ENCODE measurements at regions not wholly inside any gene's neighbourhood (a gene's known extent, or its start where the extent isn't known, plus 50 kb on each side); places are given as distances from the start of the nearest gene placed in this dataset.
A peak's percentile ranks its signal among the peaks of the same experiment; 100 is the strongest.

- TF ChIP-seq CTCF (IDR thresholded peaks at IDR 0.05; ENCODE audit: insufficient read depth, low read depth, low read length) = no peak
- no peak for DNase-seq (ENCODE audit: low read depth)
- H3K4me3 ChIP-seq (ENCODE audit: low read depth, low read length) = no peak overlapping the region
Observed at GRCh38 chr12:68453278-68453677, 121.1 kb upstream of the MDM1 start.

GRCh38 chr12:68453876-68454275 lies 121.7 kb upstream of the MDM1 start:
- TF ChIP-seq CTCF (IDR thresholded peaks at IDR 0.05; ENCODE audit: insufficient read depth, low read depth, low read length) = no peak
- peak; percentile 32 for DNase-seq (ENCODE audit: low read depth)
- H3K4me3 ChIP-seq (ENCODE audit: low read depth, low read length) = no peak overlapping the region

- DNase-seq (ENCODE audit: low read depth) = no peak
- no peak for TF ChIP-seq CTCF (IDR thresholded peaks at IDR 0.05; ENCODE audit: insufficient read depth, low read depth, low read length)
- no peak overlapping the region for H3K4me3 ChIP-seq (ENCODE audit: low read depth, low read length)
Observed at GRCh38 chr12:68454892-68455291, 122.7 kb upstream of the MDM1 start.

- no peak overlapping the region for H3K4me3 ChIP-seq (ENCODE audit: low read depth, low read length)
- no peak for TF ChIP-seq CTCF (IDR thresholded peaks at IDR 0.05; ENCODE audit: insufficient read depth, low read depth, low read length)
Observed at GRCh38 chr12:68455691-68456345, 123.7 kb upstream of the MDM1 start.

GRCh38 chr12:68458866-68459265 lies 126.7 kb upstream of the MDM1 start:
- no peak for DNase-seq (ENCODE audit: low read depth)
- H3K4me3 ChIP-seq (ENCODE audit: low read depth, low read length) = no peak overlapping the region
- no peak for TF ChIP-seq CTCF (IDR thresholded peaks at IDR 0.05; ENCODE audit: insufficient read depth, low read depth, low read length)

More at GRCh38 chr12:68455691-68456345, 123.7 kb upstream of the MDM1 start:
- DNase-seq (ENCODE audit: low read depth) = no peak

- H3K4me3 ChIP-seq (ENCODE audit: low read depth, low read length) = no peak overlapping the region
- no peak for TF ChIP-seq CTCF (IDR thresholded peaks at IDR 0.05; ENCODE audit: insufficient read depth, low read depth, low read length)
Observed at GRCh38 chr12:68460236-68460635, 128.1 kb upstream of the MDM1 start.

DNA sequence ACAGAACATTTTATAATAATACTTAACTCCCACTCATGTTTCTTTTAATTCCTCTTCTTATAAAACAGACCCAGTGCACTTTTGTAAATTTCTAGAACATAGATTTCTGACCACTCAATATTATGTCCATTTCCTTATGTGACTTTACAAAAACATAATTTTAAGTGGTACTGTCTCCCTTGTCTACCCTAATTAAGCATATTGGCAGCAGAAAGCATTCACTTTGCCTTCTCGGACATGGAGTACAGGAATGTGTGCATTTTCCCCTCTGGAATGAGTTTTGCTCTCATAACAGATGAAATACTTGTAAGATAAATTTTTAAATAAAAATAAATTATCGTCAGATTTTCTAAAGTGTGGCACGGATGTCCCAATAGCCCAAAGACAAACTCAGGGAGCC lies 129.5 kb upstream of the MDM1 start:
- DNase-seq (ENCODE audit: low read depth) = no peak
- H3K4me3 ChIP-seq (ENCODE audit: low read depth, low read length) = no peak overlapping the region
- TF ChIP-seq CTCF (IDR thresholded peaks at IDR 0.05; ENCODE audit: insufficient read depth, low read depth, low read length) = no peak

More at GRCh38 chr12:68460236-68460635, 128.1 kb upstream of the MDM1 start:
- no peak for DNase-seq (ENCODE audit: low read depth)

All from fibroblast of villous mesenchyme (primary cell).